Transverse colon (tissue), 4 donors: ENCODE measurements at regions not wholly inside any gene's neighbourhood (a gene's known extent, or its start where the extent isn't known, plus 50 kb on each side); places are given as distances from the start of the nearest gene placed in this dataset.
"Not testable (repeated sequence)": the region's sequence is repeated elsewhere in the genome, so short reads cannot be mapped to it uniquely, and the experiment has no call there.

Experiments used
- DNase-seq: peaks from one replicate; pipeline ENCODE4 v3.0.0-alpha.2; 2019
- H3K27ac ChIP-seq, 4 donors: fragments of 200-600 bp; sonication (generic); 2 replicates each; pipeline ENCODE4 v1.5.1; 2016 to 2018; ENCODE audit warnings: inconsistent platforms in 4 of 4
- H3K27me3 ChIP-seq: fragments of 200-600 bp; sonication (generic); 2 replicates; pipeline ENCODE4 v1.5.1; 2017; ENCODE audit warnings: inconsistent platforms
- H3K36me3 ChIP-seq, 4 donors: fragments of 200-600 bp; sonication (generic); 2 replicates each; pipeline ENCODE4 v1.5.1; 2017 to 2019; ENCODE audit warnings: inconsistent platforms in 4 of 4
- H3K4me1 ChIP-seq, 4 donors: fragments of 200-600 bp; sonication (generic); 2 replicates each; pipeline ENCODE4 v1.5.1; 2017 to 2020; ENCODE audit warnings: inconsistent platforms in 4 of 4
- H3K4me3 ChIP-seq, 4 donors: fragments of 200-600 bp; sonication (generic); 1 replicate in 1 of 4; 2 replicates in 3 of 4; pipeline versions ENCODE4 v1.5.1 to v1.6.1; 2017 to 2019; ENCODE audit warnings: inconsistent platforms in 4 of 4
- H3K9me3 ChIP-seq, 2 donors: fragments of 200-600 bp; sonication (generic); 2 replicates each; pipeline ENCODE4 v1.5.1; 2017 to 2019; ENCODE audit warnings: inconsistent platforms in 2 of 2
- EP300 ChIP-seq: sonication (generic); formaldehyde crosslinking; IDR thresholded peaks from one replicate; pipeline ENCODE4 v1.6.1; 2017; ENCODE audit warnings: antibody characterized with exemption, low read depth
- POLR2A ChIP-seq: fragments of 450-650 bp; IDR thresholded peaks from one replicate; pipeline ENCODE4 v1.6.1; 2016; ENCODE audit warnings: antibody characterized with exemption, mild to moderate bottlenecking, moderate library complexity
- POLR2AphosphoS5 ChIP-seq, 3 donors: sonication (generic); formaldehyde crosslinking; IDR thresholded peaks; one replicate each; pipeline ENCODE4 v1.6.1; 2016; ENCODE audit warnings: antibody characterized with exemption in 3 of 3
- WGBS, 2 donors: methylation state at CpG; one replicate each; pipeline ENCODE4 v1.1.5; 2018; ENCODE audit warnings: low coverage in 1 of 2; 5-methylcytosine and 5-hydroxymethylcytosine counted together
- in situ Hi-C, 4 donors: fragments of 200-750 bp; cut with MboI; loops; one replicate each; pipeline versions ENCODE4 v1.15.0 to v1.15.1; 2017; ENCODE audit warnings: low sequenced_read_pairs in 3 of 4, low pct_ligation_motif_present in 1 of 4, low pct_unique_long_range_greater_than_20kb in 1 of 4
- intact Hi-C: fragments of 100-400 bp; cut with DNase I; formaldehyde crosslinking; loops from one replicate; pipeline ENCODE4 v1.15.1; 2023; ENCODE audit warnings: low total_unique reads
- TF ChIP-seq, protein P1 (sequence below), 5 experiments: fragments of 200-600 bp in 3 of 5; fragments of 450-650 bp in 2 of 5; sonication (generic) in 3 of 5; IDR thresholded peaks; 1 replicate in 2 of 5; 2 replicates in 3 of 5; pipeline ENCODE4 v1.5.1; 2016 to 2017; ENCODE audit warnings: antibody characterized with exemption in 5 of 5, inconsistent platforms in 3 of 5, mild to moderate bottlenecking in 2 of 5, moderate library complexity in 1 of 5

DNA sequence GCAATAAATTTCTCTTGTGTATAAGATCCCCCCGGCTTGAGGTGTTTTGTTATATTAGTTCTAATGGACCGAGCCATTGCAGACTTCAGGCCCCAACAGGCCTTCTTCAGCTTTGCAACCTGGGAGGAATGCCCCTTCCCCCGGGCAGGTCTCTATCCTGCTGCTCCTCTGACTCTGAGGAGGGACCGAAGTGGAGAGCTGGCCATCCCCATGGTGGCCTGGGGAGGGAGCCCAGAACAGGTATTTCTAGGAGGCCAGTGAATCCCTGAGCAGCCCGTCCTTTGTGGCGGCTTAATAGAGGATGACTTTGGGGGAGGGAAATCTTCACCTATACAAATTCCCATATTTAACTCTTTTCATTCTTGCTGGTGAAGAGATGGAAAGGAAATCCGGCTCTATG, 715.8 kb upstream of the SOX11 start:
- 88% methylated on average over 7 of the region's 7 CpGs; no CpG with 5 or more reads in 1 of the 2 donors for WGBS, 2 donors
- Histone ChIP-seq H3K4me1 (no peaks in the 10 kb centered on the region), H3K27me3 (no peaks in the 10 kb centered on the region), H3K9me3 (no peaks in the 10 kb centered on the region), H3K27ac (no peak overlapping the region), H3K36me3 (no peaks in the 10 kb centered on the region), H3K4me3 (no peak overlapping the region)
- TF ChIP-seq POLR2A (no peak), POLR2AphosphoS5 (IDR thresholded peaks at IDR 0.05) (no peak), EP300 (no peak)
- TF ChIP-seq, protein P1, sequence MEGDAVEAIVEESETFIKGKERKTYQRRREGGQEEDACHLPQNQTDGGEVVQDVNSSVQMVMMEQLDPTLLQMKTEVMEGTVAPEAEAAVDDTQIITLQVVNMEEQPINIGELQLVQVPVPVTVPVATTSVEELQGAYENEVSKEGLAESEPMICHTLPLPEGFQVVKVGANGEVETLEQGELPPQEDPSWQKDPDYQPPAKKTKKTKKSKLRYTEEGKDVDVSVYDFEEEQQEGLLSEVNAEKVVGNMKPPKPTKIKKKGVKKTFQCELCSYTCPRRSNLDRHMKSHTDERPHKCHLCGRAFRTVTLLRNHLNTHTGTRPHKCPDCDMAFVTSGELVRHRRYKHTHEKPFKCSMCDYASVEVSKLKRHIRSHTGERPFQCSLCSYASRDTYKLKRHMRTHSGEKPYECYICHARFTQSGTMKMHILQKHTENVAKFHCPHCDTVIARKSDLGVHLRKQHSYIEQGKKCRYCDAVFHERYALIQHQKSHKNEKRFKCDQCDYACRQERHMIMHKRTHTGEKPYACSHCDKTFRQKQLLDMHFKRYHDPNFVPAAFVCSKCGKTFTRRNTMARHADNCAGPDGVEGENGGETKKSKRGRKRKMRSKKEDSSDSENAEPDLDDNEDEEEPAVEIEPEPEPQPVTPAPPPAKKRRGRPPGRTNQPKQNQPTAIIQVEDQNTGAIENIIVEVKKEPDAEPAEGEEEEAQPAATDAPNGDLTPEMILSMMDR (IDR thresholded peaks at IDR 0.05): no peak
- intact Hi-C loops: no loop called here
- in situ Hi-C loops: no loop called here
- DNase-seq: no peak

DNA sequence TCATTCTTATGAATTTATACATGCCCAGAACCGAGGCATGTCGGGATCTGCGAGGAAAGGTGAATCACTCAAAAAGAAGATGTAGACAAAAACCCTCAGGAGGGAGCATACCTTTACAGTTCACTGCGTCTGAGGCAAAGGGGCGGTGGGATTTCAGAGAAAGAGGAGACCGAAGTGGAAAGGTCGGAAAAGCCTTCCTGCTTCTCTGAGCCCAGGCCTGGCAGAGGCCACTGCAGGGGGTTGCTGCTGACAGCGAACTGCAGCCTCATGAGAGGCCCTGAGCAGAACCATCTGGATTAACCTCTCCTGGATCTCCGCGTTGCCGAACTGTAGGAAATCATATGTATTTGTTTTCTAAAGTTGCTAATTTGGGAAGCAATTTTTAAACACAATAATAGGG, 713.1 kb upstream of the SOX11 start:
- no peak overlapping the region for H3K4me3 ChIP-seq
- no peaks in the 10 kb centered on the region for H3K9me3 ChIP-seq
- intact Hi-C loops (no loop called here), in situ Hi-C loops (no loop called here)
- H3K27ac ChIP-seq: no peak overlapping the region
- H3K27me3 ChIP-seq: no peaks in the 10 kb centered on the region
- no peaks in the 10 kb centered on the region for H3K4me1 ChIP-seq
- no peaks in the 10 kb centered on the region for H3K36me3 ChIP-seq
- WGBS, 2 donors: 66 to 78% methylated on average over 11 of the region's 11 CpGs
- no peak for DNase-seq
- TF ChIP-seq EP300 (no peak), POLR2AphosphoS5 (IDR thresholded peaks at IDR 0.05) (no peak), POLR2A (no peak)
- TF ChIP-seq, protein P1 (IDR thresholded peaks at IDR 0.05): no peak

DNA sequence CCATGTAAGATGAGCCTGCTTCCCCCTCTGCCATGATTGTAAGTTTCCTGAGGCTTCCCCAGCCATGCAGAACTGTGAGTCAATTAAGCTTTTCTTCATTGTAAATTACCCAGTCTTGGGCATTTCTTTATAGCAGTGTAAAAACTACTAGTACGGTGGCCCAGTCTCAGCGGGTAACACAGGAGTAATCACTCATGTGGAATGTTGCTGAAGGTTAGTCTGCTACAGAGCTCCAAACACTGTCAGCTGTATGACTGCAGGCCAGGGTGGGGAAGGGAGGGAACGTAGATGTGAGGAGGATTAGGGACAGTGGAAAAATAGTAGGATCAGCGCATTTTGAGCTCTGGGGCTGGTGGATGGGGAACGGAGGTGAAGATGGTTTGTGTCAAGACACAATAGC, 711.2 kb upstream of the SOX11 start:
- Histone ChIP-seq H3K4me1 (no peaks in the 10 kb centered on the region), H3K27ac (no peak overlapping the region), H3K36me3 (no peaks in the 10 kb centered on the region), H3K9me3 (peaks cover 0 to 6% of the 10 kb centered on the region in 2 donors), H3K4me3 (no peak overlapping the region), H3K27me3 (no peaks in the 10 kb centered on the region)
- 63 to 86% methylated on average over 5 of the region's 5 CpGs for WGBS, 2 donors
- DNase-seq: no peak
- in situ Hi-C loops: no loop called here
- intact Hi-C loops: no loop called here
- TF ChIP-seq POLR2A: no peak

DNA sequence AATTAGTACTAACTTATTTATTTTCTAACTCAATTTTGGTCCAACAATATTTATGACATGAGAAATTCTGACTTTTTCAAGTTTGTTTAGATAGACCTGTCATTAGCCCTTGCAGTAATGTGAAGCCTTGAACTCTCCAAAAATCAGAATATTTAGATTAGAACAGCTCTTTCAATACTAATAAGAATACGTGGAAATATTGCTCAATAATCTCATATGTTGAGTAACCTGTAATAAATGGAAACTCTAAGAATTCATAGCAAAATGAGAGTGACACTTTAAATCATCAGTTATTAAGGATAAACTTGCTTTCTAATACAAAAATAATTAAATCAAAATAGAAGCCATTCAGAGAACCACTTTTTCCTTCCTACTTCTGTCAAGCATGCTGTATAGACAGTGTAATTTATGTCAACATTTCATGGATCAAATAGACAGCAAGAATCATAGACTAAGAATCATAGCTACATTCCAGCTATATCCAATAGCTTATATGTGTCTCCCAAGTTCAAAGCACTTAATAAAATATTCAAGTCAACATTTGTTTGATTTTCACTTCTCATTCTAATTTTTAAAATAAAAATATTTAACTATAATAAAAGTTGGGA, 710.3 kb upstream of the SOX11 start:
- intact Hi-C loops (no loop called here), in situ Hi-C loops (no loop called here)

DNA sequence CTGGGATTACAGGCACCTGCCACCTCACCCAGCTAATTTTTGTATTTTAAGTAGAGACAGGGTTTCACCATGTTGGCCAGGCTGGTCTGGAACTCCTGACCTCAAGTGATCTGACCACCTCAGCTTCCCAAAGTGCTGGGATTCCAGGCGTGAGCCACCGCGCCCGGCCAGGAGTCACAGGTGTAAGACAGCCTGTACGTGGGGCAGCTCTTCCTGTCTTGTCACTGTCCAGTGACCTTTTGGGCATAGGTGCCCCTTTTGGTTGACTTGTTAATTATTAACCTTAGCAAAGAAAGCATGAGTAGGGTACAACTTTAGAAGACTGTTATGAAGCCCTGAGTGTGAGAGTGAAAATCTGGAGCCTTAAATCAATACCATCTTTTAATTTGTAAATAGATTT, 703.7 kb upstream of the SOX11 start:
- H3K36me3 ChIP-seq, DNase-seq, H3K4me3 ChIP-seq, H3K27me3 ChIP-seq, H3K9me3 ChIP-seq, H3K27ac ChIP-seq, in situ Hi-C loops, H3K4me1 ChIP-seq, intact Hi-C loops: not testable (repeated sequence)
- 80 to 86% methylated on average over 1 to 5 of the region's 5 CpGs for WGBS, 2 donors

More for the DNA sequence above, 710.3 kb upstream of the SOX11 start:
- H3K4me1 ChIP-seq: no peaks in the 10 kb centered on the region
- H3K4me3 ChIP-seq: no peak overlapping the region
- H3K27me3 ChIP-seq: no peaks in the 10 kb centered on the region
- no peak for DNase-seq
- H3K27ac ChIP-seq: no peak overlapping the region
- H3K36me3 ChIP-seq: no peaks in the 10 kb centered on the region
- H3K9me3 ChIP-seq: peaks cover 0 to 6% of the 10 kb centered on the region in 2 donors
- 54 to 58% methylated on average over 1 of the region's 1 CpG for WGBS, 2 donors
- no peak for TF ChIP-seq EP300
- no peak for TF ChIP-seq POLR2A
- TF ChIP-seq, protein P1 (IDR thresholded peaks at IDR 0.05): no peak
- TF ChIP-seq POLR2AphosphoS5 (IDR thresholded peaks at IDR 0.05): no peak
